ENCODE measurements at regions not wholly inside any gene's neighbourhood (a gene's known extent, or its start where the extent isn't known, plus 50 kb on each side); places are given as distances from the start of the nearest gene placed in this dataset.

GRCh38 chr3:23004971-23005370 is 198.2 kb upstream of the UBE2E2 start:
- H3K36me3 ChIP-seq: no peaks in the 10 kb centered on the region
- no peaks in the 10 kb centered on the region for H3K27me3 ChIP-seq
- H3K27ac ChIP-seq: no peak overlapping the region
- H3K4me1 ChIP-seq: no peaks in the 10 kb centered on the region
- intact Hi-C loops (cut with DNase I; ENCODE audit: low total_unique reads): no loop called here
- TF ChIP-seq POLR2AphosphoS5 (IDR thresholded peaks at IDR 0.05) (no peak), POLR2A (IDR thresholded peaks at IDR 0.05) (no peak)
- TF ChIP-seq, protein P1, sequence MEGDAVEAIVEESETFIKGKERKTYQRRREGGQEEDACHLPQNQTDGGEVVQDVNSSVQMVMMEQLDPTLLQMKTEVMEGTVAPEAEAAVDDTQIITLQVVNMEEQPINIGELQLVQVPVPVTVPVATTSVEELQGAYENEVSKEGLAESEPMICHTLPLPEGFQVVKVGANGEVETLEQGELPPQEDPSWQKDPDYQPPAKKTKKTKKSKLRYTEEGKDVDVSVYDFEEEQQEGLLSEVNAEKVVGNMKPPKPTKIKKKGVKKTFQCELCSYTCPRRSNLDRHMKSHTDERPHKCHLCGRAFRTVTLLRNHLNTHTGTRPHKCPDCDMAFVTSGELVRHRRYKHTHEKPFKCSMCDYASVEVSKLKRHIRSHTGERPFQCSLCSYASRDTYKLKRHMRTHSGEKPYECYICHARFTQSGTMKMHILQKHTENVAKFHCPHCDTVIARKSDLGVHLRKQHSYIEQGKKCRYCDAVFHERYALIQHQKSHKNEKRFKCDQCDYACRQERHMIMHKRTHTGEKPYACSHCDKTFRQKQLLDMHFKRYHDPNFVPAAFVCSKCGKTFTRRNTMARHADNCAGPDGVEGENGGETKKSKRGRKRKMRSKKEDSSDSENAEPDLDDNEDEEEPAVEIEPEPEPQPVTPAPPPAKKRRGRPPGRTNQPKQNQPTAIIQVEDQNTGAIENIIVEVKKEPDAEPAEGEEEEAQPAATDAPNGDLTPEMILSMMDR (IDR thresholded peaks at IDR 0.05): no peak
- no peaks in the 10 kb centered on the region for H3K9me3 ChIP-seq
- H3K4me3 ChIP-seq: no peak overlapping the region
- DNase-seq (ENCODE audit: low spot score in 2 of 2): no peak

DNA sequence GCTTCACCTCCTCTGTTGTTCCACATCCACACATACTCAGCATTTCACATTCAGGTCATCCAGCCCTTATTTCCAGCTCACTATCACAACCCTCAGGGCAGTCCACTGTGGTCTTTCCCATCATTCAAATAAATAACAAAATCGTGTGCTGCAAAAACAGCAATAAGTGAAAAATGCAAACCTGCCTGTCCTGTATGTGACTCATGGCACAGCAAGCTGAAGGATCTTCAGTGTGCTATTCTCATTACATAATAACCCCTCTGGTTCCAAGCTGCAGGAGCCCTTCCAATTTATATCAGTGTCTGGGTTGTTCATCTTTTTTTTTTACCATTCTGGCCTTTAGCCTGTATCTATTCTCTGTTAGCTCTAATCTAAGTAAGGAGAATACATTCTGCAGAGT is 185.3 kb upstream of the UBE2E2 start:
- no peak for DNase-seq (ENCODE audit: low spot score in 2 of 2)
- no peak overlapping the region for H3K27ac ChIP-seq
- no peaks in the 10 kb centered on the region for H3K9me3 ChIP-seq
- H3K27me3 ChIP-seq: no peaks in the 10 kb centered on the region
- H3K36me3 ChIP-seq: no peaks in the 10 kb centered on the region
- TF ChIP-seq, protein P1 (IDR thresholded peaks at IDR 0.05): no peak
- no peak for TF ChIP-seq POLR2AphosphoS5 (IDR thresholded peaks at IDR 0.05)
- TF ChIP-seq POLR2A (IDR thresholded peaks at IDR 0.05): no peak
- intact Hi-C loops (cut with DNase I; ENCODE audit: low total_unique reads): no loop called here
- no peak overlapping the region for H3K4me3 ChIP-seq
- H3K4me1 ChIP-seq: no peaks in the 10 kb centered on the region

DNA sequence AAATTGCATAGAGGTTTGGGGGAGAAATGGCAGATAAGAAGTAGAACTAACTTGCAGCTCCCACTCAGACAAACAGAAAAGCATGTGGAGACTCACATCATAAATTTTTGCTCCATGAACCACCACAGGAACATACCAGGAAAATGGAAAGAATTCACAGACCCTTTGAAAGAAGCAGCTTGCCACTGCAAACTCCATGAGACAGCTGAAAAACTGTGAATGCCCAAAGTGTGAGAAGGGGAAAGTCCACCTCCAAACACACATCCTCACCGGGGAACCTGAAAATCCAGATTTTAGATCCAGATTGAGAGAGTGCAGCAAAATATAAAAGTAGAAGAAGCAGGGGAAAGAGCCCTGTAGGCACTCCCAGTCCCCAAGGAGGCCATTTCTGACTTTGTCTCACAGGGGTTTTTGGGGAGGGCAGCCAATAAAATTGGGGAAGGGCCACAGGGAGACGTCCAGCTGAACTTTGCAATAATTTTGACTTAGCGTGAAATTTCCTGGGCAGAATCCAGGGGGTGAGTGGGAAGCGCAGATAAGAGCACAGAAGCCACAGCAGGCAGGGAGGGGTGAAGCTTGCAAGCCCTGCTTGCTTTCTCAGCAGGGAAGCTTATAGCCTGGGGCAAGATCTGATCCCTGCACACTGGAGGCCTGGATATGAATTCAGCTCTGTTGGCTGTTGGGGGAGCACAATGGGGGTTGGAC is 183.4 kb upstream of the UBE2E2 start:
- no peak for DNase-seq (ENCODE audit: low spot score in 2 of 2)
- no peaks in the 10 kb centered on the region for H3K27me3 ChIP-seq
- no peaks in the 10 kb centered on the region for H3K36me3 ChIP-seq
- TF ChIP-seq, protein P1 (IDR thresholded peaks at IDR 0.05): no peak
- no peak for TF ChIP-seq POLR2A (IDR thresholded peaks at IDR 0.05)
- no peak for TF ChIP-seq POLR2AphosphoS5 (IDR thresholded peaks at IDR 0.05)
- intact Hi-C loops (cut with DNase I; ENCODE audit: low total_unique reads): no loop called here
- H3K9me3 ChIP-seq: no peaks in the 10 kb centered on the region
- no peak overlapping the region for H3K27ac ChIP-seq
- H3K4me1 ChIP-seq: no peaks in the 10 kb centered on the region
- no peak overlapping the region for H3K4me3 ChIP-seq

GRCh38 chr3:23028294-23028693 is 174.8 kb upstream of the UBE2E2 start:
- no peak overlapping the region for H3K4me3 ChIP-seq
- TF ChIP-seq, protein P1 (IDR thresholded peaks at IDR 0.05): no peak
- no peak for TF ChIP-seq POLR2AphosphoS5 (IDR thresholded peaks at IDR 0.05)
- TF ChIP-seq POLR2A (IDR thresholded peaks at IDR 0.05): no peak
- intact Hi-C loops (cut with DNase I; ENCODE audit: low total_unique reads): no loop called here
- H3K27me3 ChIP-seq: no peaks in the 10 kb centered on the region
- H3K27ac ChIP-seq: no peak overlapping the region
- H3K9me3 ChIP-seq: peaks cover 0 to 4% of the 10 kb centered on the region in 2 donors
- H3K4me1 ChIP-seq: no peaks in the 10 kb centered on the region
- no peak for DNase-seq (ENCODE audit: low spot score in 2 of 2)
- H3K36me3 ChIP-seq: no peaks in the 10 kb centered on the region

DNA sequence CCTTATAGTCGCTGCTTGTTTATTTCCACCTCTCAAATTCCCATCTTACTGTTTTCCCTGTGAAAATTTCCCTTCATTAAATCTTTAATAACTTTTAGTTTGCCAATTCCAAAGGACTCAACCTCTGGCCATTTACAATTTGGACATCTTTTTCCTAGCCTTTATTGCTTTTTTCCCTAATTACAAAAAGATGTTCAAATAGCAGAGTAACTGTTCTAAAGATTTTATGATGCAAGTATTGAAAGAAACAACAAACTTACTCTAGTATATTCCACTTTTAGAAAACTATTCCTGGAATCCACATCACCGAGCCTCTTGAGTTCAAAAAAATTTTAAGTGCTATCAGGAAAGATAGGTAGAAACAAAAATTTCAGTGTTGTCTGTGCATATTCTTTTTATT is 174.1 kb upstream of the UBE2E2 start:
- Histone ChIP-seq H3K36me3 (no peaks in the 10 kb centered on the region), H3K9me3 (peaks cover 0 to 4% of the 10 kb centered on the region in 2 donors), H3K4me1 (no peaks in the 10 kb centered on the region), H3K27ac (no peak overlapping the region), H3K4me3 (no peak overlapping the region), H3K27me3 (no peaks in the 10 kb centered on the region)
- no peak for DNase-seq (ENCODE audit: low spot score in 2 of 2)
- intact Hi-C loops (cut with DNase I; ENCODE audit: low total_unique reads): no loop called here
- TF ChIP-seq, protein P1 (IDR thresholded peaks at IDR 0.05): no peak
